Choroid plexus epithelial cell (primary cell): ENCODE measurements at regions not wholly inside any gene's neighbourhood (a gene's known extent, or its start where the extent isn't known, plus 50 kb on each side); places are given as distances from the start of the nearest gene placed in this dataset.
A peak's percentile ranks its signal among the peaks of the same experiment; 100 is the strongest.

ENCODE experiments used
- DNase-seq: peaks from one replicate; pipeline ENCODE4 v3.0.0-alpha.2; 2010; ENCODE audit warnings: low read depth
- H3K4me3 ChIP-seq: 2 replicates; pipeline ENCODE4 v1.5.1; 2011; ENCODE audit warnings: low read depth, mild to moderate bottlenecking, control low read depth, low read length, moderate library complexity
- TF ChIP-seq, protein P1 (sequence below): conservative IDR thresholded peaks from 2 replicates; pipeline ENCODE4 v1.5.1; 2011; ENCODE audit warnings: low read depth, mild to moderate bottlenecking, control low read depth, inconsistent platforms, low read length, moderate library complexity

GRCh38 chr1:163406772-163407171 lies 85.0 kb downstream of the NUF2 start:
- H3K4me3 ChIP-seq, result no peak overlapping the region
- TF ChIP-seq, protein P1, sequence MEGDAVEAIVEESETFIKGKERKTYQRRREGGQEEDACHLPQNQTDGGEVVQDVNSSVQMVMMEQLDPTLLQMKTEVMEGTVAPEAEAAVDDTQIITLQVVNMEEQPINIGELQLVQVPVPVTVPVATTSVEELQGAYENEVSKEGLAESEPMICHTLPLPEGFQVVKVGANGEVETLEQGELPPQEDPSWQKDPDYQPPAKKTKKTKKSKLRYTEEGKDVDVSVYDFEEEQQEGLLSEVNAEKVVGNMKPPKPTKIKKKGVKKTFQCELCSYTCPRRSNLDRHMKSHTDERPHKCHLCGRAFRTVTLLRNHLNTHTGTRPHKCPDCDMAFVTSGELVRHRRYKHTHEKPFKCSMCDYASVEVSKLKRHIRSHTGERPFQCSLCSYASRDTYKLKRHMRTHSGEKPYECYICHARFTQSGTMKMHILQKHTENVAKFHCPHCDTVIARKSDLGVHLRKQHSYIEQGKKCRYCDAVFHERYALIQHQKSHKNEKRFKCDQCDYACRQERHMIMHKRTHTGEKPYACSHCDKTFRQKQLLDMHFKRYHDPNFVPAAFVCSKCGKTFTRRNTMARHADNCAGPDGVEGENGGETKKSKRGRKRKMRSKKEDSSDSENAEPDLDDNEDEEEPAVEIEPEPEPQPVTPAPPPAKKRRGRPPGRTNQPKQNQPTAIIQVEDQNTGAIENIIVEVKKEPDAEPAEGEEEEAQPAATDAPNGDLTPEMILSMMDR, result no peak
- no peak for DNase-seq

GRCh38 chr1:163408262-163408661 lies 86.5 kb downstream of the NUF2 start:
- no peak for DNase-seq
- TF ChIP-seq, protein P1, result no peak
- H3K4me3 ChIP-seq, result no peak overlapping the region

DNA sequence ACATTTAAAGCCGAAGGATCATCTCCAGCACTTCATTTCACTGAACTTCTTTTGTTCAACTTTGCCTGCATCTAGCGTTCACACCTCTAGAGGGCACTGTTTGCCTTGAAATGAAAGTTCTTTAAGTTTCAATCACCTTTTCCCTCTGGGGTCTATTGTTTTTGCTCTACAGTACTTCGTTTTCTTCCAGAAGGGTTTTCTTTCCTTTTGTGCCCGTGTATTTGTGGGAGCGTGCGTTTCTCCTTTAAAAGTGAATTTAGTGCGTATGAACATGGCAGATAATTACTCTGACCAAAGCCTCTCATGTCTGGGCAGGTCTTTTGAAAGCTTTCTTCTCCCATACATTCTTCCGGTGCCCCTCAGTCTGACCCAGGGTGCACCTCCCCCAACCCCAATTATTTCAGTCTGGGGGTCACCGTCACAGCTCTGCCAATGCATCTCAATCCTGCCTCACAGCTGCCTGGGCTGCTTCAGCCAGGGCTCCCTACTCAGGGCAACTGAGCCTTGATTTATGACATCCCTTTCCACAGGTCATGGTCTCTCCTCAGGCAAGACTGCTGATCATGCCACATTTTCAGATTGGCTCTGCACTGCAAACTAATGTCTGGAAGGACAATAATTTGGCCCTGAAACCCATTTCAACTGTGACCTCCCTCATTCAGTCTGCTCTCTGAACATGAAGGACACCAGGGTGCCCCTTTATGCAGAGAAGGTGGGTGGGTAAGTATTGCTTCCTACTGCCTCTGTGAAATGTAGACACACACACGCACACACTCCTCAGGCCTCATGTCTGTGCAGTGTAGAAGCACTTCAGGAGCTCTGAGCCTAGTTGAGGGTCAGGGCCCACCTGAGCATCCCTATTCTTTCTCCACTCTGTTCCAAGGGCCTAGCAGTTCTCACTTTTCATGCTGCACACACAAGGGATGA lies 88.6 kb downstream of the NUF2 start:
- peak; percentile 77 for DNase-seq
- TF ChIP-seq, protein P1, result peak; percentile 80
- no peak overlapping the region for H3K4me3 ChIP-seq

- DNase-seq, result no peak
- TF ChIP-seq, protein P1, result no peak
- no peak overlapping the region for H3K4me3 ChIP-seq
Observed at GRCh38 chr1:163412221-163412620, 90.5 kb downstream of the NUF2 start.

DNA sequence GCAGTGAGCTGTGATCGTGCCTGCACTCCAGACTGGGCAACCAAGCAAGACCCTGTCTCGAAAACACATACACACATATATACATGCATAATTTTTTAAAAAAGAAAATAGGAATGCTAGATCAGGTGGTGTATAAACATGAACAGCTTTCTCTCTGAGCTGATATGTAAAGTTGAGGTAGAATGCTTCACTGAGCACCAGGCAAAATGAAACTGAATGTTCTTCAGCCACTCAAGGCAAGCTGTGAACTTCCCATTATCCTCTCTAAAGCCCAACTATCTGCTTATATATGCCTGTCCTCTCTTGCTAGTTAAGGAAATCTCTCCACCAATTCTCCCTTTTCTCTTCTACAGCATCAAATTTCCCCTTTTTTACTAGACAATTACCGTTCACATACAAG lies 93.0 kb downstream of the NUF2 start:
- DNase-seq, result no peak
- no peak overlapping the region for H3K4me3 ChIP-seq
- TF ChIP-seq, protein P1, result no peak

GRCh38 chr1:163421701-163422100 lies 99.9 kb downstream of the NUF2 start:
- DNase-seq, result no peak
- TF ChIP-seq, protein P1, result no peak

More at GRCh38 chr1:163421701-163422100, 99.9 kb downstream of the NUF2 start:
- no peak overlapping the region for H3K4me3 ChIP-seq
